ENCODE measurements at regions not wholly inside any gene's neighbourhood (a gene's known extent, or its start where the extent isn't known, plus 50 kb on each side); places are given as distances from the start of the nearest gene placed in this dataset.
"Not testable (repeated sequence)": the region's sequence is repeated elsewhere in the genome, so short reads cannot be mapped to it uniquely, and the experiment has no call there.

DNA sequence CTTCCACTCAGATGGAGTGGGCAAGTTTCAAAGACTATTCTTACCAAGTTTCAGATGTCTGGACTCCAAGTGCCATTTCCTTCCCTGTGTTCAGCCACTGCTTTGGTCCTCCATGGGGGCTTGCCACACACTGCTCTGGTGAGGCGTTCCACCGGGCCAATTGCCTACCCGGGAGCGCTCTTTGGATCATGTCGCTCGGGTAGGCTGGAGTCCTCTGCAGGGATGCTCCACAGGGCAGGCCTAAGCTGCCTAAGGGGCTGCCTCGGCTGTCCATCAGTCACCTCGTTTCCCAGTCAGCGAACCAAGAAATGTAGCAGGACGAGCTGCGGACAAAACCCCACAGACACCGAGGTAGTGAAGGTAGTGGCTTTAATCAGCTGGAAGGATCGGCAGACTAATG, 200.7 kb upstream of the KLF8 start:
- no TSS peak for BruUV-seq (replicated peaks)
- Mint-ChIP-seq H3K4me1 (ENCODE audit: insufficient read depth, unreplicated experiment) (no peaks in the 10 kb centered on the region), H3K36me3 (ENCODE audit: insufficient read depth, unreplicated experiment) (no peaks in the 10 kb centered on the region), H3K27ac (ENCODE audit: low read depth, unreplicated experiment) (no peak overlapping the region), H3K4me3 (ENCODE audit: unreplicated experiment) (no peak overlapping the region), H3K27me3 (ENCODE audit: insufficient read depth, unreplicated experiment) (no peaks in the 10 kb centered on the region), H3K9me3 (ENCODE audit: unreplicated experiment) (no peaks in the 10 kb centered on the region)
- no peak for DNase-seq (ENCODE audit: unreplicated experiment)
- intact Hi-C loops (cut with micrococcal nuclease), result no loop called here
- TF ChIP-seq CTCF (IDR thresholded peaks at IDR 0.05; ENCODE audit: unreplicated experiment), result no peak
- ChIA-PET POLR2A (no interaction called here), CTCF (no interaction called here)

GRCh38 chrX:56033495-56034180, 198.5 kb upstream of the KLF8 start:
- POLR2A ChIA-PET, result no interaction called here
- Mint-ChIP-seq H3K4me1 (ENCODE audit: insufficient read depth, unreplicated experiment) (no peaks in the 10 kb centered on the region), H3K27ac (ENCODE audit: low read depth, unreplicated experiment) (no peak overlapping the region), H3K36me3 (ENCODE audit: insufficient read depth, unreplicated experiment) (no peaks in the 10 kb centered on the region), H3K27me3 (ENCODE audit: insufficient read depth, unreplicated experiment) (no peaks in the 10 kb centered on the region), H3K9me3 (ENCODE audit: unreplicated experiment) (no peaks in the 10 kb centered on the region), H3K4me3 (ENCODE audit: unreplicated experiment) (no peak overlapping the region)
- no TSS peak for BruUV-seq (replicated peaks)
- intact Hi-C loops (cut with micrococcal nuclease), result no loop called here
- no peak for TF ChIP-seq CTCF (IDR thresholded peaks at IDR 0.05; ENCODE audit: unreplicated experiment)
- no peak for DNase-seq (ENCODE audit: unreplicated experiment)
- CTCF ChIA-PET, result no interaction called here

DNA sequence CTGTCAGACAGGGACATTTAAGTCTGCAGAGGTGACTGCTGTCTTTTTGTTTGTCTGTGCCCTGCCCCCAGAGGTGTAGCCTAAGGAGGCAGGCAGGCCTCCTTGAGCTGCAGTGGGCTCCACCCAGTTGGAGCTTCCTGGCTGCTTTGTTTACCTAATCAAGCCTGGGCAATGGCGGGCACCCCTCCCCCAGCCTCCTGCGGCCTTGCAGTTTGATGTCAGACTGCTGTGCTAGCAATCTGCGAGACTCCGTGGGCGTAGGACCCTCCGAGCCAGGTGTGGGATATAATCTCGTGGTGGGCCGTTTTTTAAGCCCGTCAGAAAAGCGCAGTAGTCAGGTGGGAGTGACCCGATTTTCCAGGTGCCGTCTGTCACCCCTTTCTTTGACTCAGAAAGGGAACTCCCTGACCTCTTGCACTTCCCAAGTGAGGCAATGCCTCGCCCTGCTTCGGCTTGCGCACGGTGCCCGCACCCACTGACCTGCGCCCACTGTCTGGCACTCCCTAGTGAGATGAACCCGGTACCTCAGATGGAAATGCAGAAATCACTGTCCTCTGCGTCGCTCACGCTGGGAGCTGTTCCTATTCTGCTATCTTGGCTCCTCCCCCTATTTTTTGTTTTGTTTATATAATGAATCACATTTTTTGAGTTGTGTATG, 179.4 kb upstream of the KLF8 start:
- POLR2A ChIA-PET; H3K27ac Mint-ChIP-seq (ENCODE audit: low read depth, unreplicated experiment); H3K27me3 Mint-ChIP-seq (ENCODE audit: insufficient read depth, unreplicated experiment); CTCF ChIA-PET; H3K4me1 Mint-ChIP-seq (ENCODE audit: insufficient read depth, unreplicated experiment); DNase-seq (ENCODE audit: unreplicated experiment); H3K36me3 Mint-ChIP-seq (ENCODE audit: insufficient read depth, unreplicated experiment); H3K4me3 Mint-ChIP-seq (ENCODE audit: unreplicated experiment); BruUV-seq (replicated peaks); intact Hi-C loops (cut with micrococcal nuclease): not testable (repeated sequence)
- H3K9me3 Mint-ChIP-seq (ENCODE audit: unreplicated experiment), result peaks cover 33% of the 10 kb centered on the region

DNA sequence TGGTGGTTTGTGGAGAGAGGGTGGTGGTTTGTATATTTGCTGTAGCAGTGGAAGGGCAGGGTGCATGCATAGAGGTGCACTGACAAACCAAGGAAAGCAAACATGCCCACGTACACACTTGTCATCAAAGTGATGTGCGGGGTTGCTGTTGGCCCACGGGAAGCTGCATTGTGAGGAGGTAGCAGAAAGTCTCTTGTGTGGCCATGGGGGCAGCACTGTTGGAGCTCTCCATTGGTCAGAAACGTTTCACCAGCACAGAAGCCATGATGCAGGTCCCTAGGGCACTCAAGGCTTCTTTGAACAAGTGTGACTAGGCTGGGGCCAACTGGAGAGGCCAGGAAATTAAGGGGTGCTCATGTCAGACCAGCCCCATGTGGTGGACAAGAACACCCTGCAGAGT, 174.8 kb upstream of the KLF8 start:
- H3K4me1 Mint-ChIP-seq (ENCODE audit: insufficient read depth, unreplicated experiment), result no peaks in the 10 kb centered on the region
- no peak overlapping the region for H3K4me3 Mint-ChIP-seq (ENCODE audit: unreplicated experiment)
- H3K36me3 Mint-ChIP-seq (ENCODE audit: insufficient read depth, unreplicated experiment), result no peaks in the 10 kb centered on the region
- no peak for DNase-seq (ENCODE audit: unreplicated experiment)
- H3K9me3 Mint-ChIP-seq (ENCODE audit: unreplicated experiment), result peaks cover 50% of the 10 kb centered on the region
- POLR2A ChIA-PET, result no interaction called here
- intact Hi-C loops (cut with micrococcal nuclease), result no loop called here
- no peak overlapping the region for H3K27ac Mint-ChIP-seq (ENCODE audit: low read depth, unreplicated experiment)
- TF ChIP-seq CTCF (IDR thresholded peaks at IDR 0.05; ENCODE audit: unreplicated experiment), result no peak
- no peaks in the 10 kb centered on the region for H3K27me3 Mint-ChIP-seq (ENCODE audit: insufficient read depth, unreplicated experiment)
- BruUV-seq (replicated peaks), result no TSS peak
- CTCF ChIA-PET, result no interaction called here

All from MCF 10A (cell line).